AG04450 (cell line): ENCODE measurements at regions not wholly inside any gene's neighbourhood (a gene's known extent, or its start where the extent isn't known, plus 50 kb on each side); places are given as distances from the start of the nearest gene placed in this dataset.
"Not testable (repeated sequence)": the region's sequence is repeated elsewhere in the genome, so short reads cannot be mapped to it uniquely, and the experiment has no call there.

Source experiments
- CTCF ChIA-PET: fragments of 300-600, 350-600 bp; formaldehyde crosslinking; extraction: SDS; loops from one replicate; lab custom pipeline; 2022; ENCODE audit warnings: antibody characterized with exemption, inconsistent platforms; lab: Charles Lee
- POLR2A ChIA-PET: fragments of 350-600 bp; formaldehyde crosslinking; extraction: SDS; loops from one replicate; lab custom pipeline; 2021; ENCODE audit warnings: antibody characterized with exemption, inconsistent platforms; lab: Yijun Ruan, JAX
- DNase-seq: peaks from one replicate; pipeline ENCODE4 v3.0.0-alpha.2; 2011; ENCODE audit warnings: low read depth, low spot score
- H3K27ac ChIP-seq: one replicate; pipeline ENCODE4 v1.5.1; 2012; ENCODE audit warnings: low read depth, low read length, control low read depth
- H3K27me3 ChIP-seq: one replicate; pipeline ENCODE4 v1.6.0; 2012; ENCODE audit warnings: low read length; ENCODE audit not compliant: control insufficient read depth, insufficient read depth
- H3K4me3 ChIP-seq: 2 replicates; pipeline ENCODE4 v1.5.1; 2011; ENCODE audit warnings: mild to moderate bottlenecking, low read depth, low read length, control low read depth
- H3K9me3 ChIP-seq: 2 replicates; pipeline ENCODE4 v1.5.1; 2012; ENCODE audit warnings: low read length; ENCODE audit not compliant: control insufficient read depth, insufficient read depth
- CTCF ChIP-seq: IDR thresholded peaks from 2 replicates; pipeline ENCODE4 v1.5.1; 2011; ENCODE audit warnings: low read depth, low read length, control low read depth, inconsistent platforms

GRCh38 chr11:100409267-100409666 is 277.8 kb upstream of the ARHGAP42 start:
- H3K9me3 ChIP-seq, CTCF ChIA-PET, H3K27ac ChIP-seq, DNase-seq, POLR2A ChIA-PET, H3K27me3 ChIP-seq, H3K4me3 ChIP-seq: not testable (repeated sequence)

DNA sequence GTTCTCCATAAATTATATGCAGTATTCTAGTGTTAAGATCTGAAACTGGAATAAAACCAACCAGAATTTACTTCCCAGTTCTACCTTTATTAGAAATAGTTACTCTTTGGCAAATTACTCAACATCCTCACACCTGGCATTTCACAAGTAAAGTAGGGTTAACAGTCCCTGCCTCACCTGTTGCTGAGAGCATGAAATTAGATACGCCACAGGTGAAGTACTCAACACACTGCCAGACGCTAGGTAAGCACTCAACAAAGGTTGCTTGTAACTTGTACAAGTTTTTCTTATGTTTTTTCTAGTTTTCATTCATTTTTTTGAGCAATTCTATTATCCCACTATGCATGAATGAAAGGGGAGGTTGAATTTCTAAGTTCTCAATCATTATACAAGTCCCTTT is 267.6 kb upstream of the ARHGAP42 start:
- Histone ChIP-seq H3K4me3 (no peak overlapping the region), H3K27ac (no peak overlapping the region), H3K9me3 (peaks cover 2% of the 10 kb centered on the region; the same call in 1 of the 2 replicates), H3K27me3 (no peaks in the 10 kb centered on the region)
- POLR2A ChIA-PET, result no interaction called here
- TF ChIP-seq CTCF, result no peak
- no peak for DNase-seq
- CTCF ChIA-PET, result no interaction called here

DNA sequence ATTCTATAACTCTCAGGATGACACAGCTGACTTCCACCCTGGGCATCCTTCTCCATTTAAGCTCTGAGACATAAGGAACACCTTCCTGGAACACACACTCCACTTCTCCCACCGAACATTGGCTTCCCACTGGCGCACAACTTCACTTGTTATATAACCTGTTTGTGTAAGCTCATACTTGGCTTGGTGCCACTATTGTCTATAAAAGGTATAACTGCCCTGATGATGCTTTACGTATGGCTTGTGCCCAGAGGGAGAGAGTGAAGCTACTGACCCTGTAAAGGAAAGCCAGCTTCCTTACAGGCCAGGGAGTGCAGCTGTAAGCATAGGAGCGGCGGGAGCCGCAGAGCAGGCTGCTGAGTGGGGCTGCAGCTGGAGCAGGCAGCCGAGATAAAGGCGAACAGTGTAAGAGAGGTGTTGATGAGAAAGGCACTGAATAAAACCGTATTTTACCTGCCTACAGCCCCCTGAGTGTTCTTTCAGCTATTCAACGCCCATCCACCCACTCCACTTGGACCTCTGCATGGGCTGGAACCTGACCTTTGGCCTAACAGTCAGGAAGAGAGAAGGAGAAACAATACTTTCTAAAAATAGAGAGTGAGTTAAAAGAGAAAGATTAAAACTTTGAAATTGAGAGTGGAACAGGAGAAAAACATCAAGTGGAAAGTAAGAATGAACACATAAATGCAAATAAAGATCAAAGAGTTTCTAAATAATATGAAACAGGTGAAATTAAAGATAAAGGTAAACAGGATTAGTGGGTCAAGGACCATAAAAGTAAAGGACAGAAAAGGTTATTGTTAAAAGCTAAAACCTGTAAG is 252.1 kb upstream of the ARHGAP42 start:
- H3K9me3 ChIP-seq, result no peaks in the 10 kb centered on the region
- no peak for DNase-seq
- no peaks in the 10 kb centered on the region for H3K27me3 ChIP-seq
- ChIA-PET POLR2A (no interaction called here), CTCF (no interaction called here)
- TF ChIP-seq CTCF, result no peak
- H3K27ac ChIP-seq, result no peak overlapping the region
- H3K4me3 ChIP-seq, result no peak overlapping the region

- Histone ChIP-seq H3K27ac (no peak overlapping the region), H3K27me3 (no peaks in the 10 kb centered on the region), H3K4me3 (no peak overlapping the region), H3K9me3 (no peaks in the 10 kb centered on the region)
- ChIA-PET CTCF (interaction anchor here (0.6 kb wide), 1 partner anchor 236 kb away, joined by 3 read pairs; no protein-coding TSS in a partner anchor), POLR2A (no interaction called here)
- no peak for DNase-seq
- no peak for TF ChIP-seq CTCF
These were observed 248.7 kb upstream of the ARHGAP42 start for GRCh38 chr11:100438376-100438775.

DNA sequence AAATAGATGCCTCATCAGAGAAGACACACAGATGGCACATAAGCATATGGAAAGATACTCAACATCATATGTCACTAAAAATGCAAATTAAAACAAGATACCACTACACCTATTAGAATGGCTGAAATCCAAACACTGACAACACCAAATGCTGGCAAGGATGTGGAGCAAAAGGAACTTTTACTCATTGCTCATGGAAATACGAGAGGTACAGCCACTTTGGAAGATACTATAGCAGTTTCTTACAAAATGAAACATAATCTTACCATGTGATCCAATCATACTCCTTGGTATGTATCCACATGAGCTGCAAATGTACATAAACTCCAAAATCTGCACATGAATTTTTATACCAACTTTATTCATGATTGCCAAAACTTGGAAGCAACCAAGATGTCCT is 246.0 kb upstream of the ARHGAP42 start:
- Histone ChIP-seq H3K4me3 (no peak overlapping the region), H3K27me3 (no peaks in the 10 kb centered on the region), H3K27ac (no peak overlapping the region), H3K9me3 (no peaks in the 10 kb centered on the region; the same call in 1 of the 2 replicates)
- POLR2A ChIA-PET, result no interaction called here
- TF ChIP-seq CTCF, result no peak
- CTCF ChIA-PET, result no interaction called here
- DNase-seq, result no peak
